T-helper 2 cell (primary cell): ENCODE measurements at regions not wholly inside any gene's neighbourhood (a gene's known extent, or its start where the extent isn't known, plus 50 kb on each side); places are given as distances from the start of the nearest gene placed in this dataset.
"Not testable (repeated sequence)": the region's sequence is repeated elsewhere in the genome, so short reads cannot be mapped to it uniquely, and the experiment has no call there.

ENCODE experiments used
- DNase-seq, 5 experiments: peaks; one replicate each; pipeline versions ENCODE4 v3.0.0 to v3.0.0-alpha.2; 2012 to 2022

GRCh38 chr3:171915275-171915674, 72.1 kb downstream of the TMEM212 start:
- DNase-seq = no peak

- DNase-seq = no peak
Observed at GRCh38 chr3:171916888-171917287, 73.7 kb downstream of the TMEM212 start.

- not testable (repeated sequence) for DNase-seq
Observed at GRCh38 chr3:171922629-171923028, 79.5 kb downstream of the TMEM212 start.

GRCh38 chr3:171923668-171924067, 80.5 kb downstream of the TMEM212 start:
- not testable (repeated sequence) for DNase-seq

- DNase-seq = not testable (repeated sequence)
Observed at GRCh38 chr3:171924864-171925263, 81.7 kb downstream of the TMEM212 start.

DNA sequence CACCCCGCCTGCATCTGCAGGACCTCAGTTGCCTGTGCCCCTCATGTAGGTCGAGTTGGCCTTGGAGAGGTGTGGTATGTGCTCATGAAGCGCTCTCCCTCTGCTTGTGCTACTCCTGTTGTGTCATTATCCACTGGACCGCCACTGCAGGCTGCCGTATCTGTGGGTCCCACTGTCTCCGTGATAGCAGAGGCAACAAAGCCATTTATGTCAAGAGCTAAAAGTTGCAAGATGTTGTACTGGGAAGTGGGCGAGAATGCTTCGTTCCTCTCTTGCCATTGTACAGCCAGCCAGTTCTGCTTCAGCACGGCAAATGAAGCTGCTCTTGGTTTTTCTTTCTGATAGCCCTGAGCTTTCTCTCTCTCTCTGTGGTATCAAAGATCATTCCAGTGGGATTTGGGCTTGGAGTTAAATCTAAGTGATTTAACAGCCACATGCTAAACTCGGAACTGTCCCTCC, 89.0 kb downstream of the TMEM212 start:
- DNase-seq = no peak

DNA sequence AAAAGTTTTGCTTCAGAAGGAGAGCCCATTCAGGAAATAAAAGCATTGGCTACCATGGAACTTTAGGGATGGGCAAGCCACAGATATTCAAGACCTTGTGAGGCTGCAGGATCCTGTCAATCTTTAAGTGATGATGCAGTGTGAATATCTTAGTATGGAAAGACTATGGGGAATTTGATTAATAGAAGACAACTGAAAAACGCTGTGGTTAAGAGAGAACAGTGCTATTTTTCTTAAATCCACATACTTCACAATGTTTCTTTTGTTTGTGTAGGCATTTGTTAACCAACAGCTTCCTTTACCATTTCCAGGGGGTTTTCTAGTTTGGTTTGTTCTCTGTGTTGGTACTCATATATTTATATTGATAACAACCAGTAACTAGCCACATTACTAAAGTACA, 90.3 kb downstream of the TMEM212 start:
- DNase-seq = no peak

GRCh38 chr3:171935261-171936123, 92.3 kb downstream of the TMEM212 start:
- DNase-seq = no peak

DNA sequence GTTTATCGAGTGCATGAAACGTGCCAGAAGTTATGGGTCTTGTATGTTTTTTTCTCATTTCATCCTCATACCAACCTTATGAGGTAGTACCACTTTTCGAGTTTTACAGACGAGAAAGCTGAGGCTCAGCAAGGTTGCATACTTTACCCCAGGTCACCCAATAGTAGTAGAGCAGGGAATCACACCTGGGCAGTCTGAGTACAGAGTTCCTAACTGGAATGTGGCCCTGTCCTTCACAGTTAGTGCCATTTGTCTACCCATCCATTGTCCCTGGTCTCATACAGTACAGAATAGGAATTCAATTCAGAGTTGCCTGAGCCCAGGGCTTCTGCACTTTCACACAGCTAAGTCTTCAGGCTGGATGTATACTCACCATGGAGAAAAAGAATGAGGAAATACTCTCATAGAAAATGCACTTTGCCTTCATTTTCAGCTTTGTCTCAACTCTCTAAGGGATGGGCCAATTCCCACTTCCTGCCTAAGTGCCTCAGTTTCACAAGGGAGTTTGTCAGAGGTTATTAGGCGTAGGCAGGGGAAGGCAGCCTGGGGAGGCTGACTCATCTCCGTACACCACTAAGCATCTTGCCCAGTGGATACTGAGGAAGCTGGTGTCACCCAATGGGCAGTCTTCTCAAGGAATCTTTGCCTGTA, 93.2 kb downstream of the TMEM212 start:
- no peak for DNase-seq

- no peak for DNase-seq
Observed at GRCh38 chr3:171939578-171939977, 96.4 kb downstream of the TMEM212 start.

GRCh38 chr3:171940151-171940649, 97.1 kb downstream of the TMEM212 start:
- no peak for DNase-seq

GRCh38 chr3:171943262-171944117, 95.9 kb upstream of the FNDC3B start:
- no peak for DNase-seq

GRCh38 chr3:171944118-171945016, 95.0 kb upstream of the FNDC3B start:
- DNase-seq = no peak

GRCh38 chr3:171948674-171949073, 90.7 kb upstream of the FNDC3B start:
- DNase-seq = no peak

DNA sequence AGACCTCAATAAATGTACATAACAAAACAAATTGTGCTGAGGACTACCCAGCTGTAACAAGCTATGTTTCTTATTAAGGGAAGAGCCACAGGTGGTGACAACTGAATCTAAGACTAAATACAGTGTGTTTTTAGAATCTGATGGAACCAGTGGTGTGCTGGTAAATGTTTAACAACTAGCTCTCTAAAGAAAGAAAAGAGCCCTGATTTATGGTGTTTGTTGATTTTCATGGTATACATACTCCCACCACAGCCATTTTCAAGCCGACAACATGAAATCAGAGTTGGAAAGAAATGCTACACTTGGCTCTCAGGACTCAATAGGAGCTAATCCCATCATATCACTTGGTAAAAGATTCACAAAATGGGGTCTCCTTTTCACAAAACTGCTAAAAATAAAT, 89.8 kb upstream of the FNDC3B start:
- DNase-seq = no peak

DNA sequence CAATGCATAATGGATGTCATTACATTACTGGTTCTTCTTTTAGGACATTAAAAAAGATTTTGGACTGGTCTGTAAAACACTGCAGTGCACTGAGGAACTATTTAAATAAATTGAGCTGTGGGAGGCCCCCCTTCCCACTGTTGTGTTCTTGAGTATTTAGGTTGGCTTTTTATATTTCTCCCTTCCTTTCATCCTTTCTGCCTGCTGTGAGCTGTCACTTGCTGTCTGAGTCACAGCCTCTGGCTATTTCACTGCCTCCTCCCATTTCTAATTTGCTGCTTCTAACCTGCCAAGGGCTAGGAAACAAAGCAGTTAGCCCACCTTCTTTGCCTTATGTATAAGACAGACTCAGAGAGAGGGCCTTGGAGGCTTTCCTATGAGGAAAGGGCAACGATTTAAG, 89.0 kb upstream of the FNDC3B start:
- no peak for DNase-seq

GRCh38 chr3:171951597-171951996, 87.8 kb upstream of the FNDC3B start:
- DNase-seq = no peak

GRCh38 chr3:171953301-171954022, 85.9 kb upstream of the FNDC3B start:
- DNase-seq = no peak

- no peak for DNase-seq
Observed at GRCh38 chr3:171954690-171955383, 84.5 kb upstream of the FNDC3B start.

- no peak for DNase-seq
Observed at GRCh38 chr3:171955598-171955997, 83.8 kb upstream of the FNDC3B start.
